ENCODE measurements at regions not wholly inside any gene's neighbourhood (a gene's known extent, or its start where the extent isn't known, plus 50 kb on each side); places are given as distances from the start of the nearest gene placed in this dataset.

GRCh38 chr2:122384768-122385333, 629.4 kb downstream of the TSN start:
- H3K9me3 ChIP-seq (replicated peaks in 1 of 2; ENCODE audit: control insufficient read depth in 2 of 2, insufficient read depth in 1 of 2, low read depth in 1 of 2, low read length in 2 of 2): no peaks in the 10 kb centered on the region
- no peak overlapping the region for H2AFZ ChIP-seq (ENCODE audit: low read length)
- no peak overlapping the region for H3K9ac ChIP-seq (ENCODE audit: low read depth, low read length, poor library complexity)
- WGBS, 2 donors (ENCODE audit: extremely low coverage in 2 of 2, insufficient read length in 2 of 2, insufficient replicate concordance in 1 of 2): no CpG with 5 or more reads among the region's 4 CpGs
- H2BK12ac ChIP-seq (ENCODE audit: low read length): no peak overlapping the region
- H3K4me3 ChIP-seq (ENCODE audit: low read length in 2 of 2): no peak overlapping the region
- no peak overlapping the region for H4K91ac ChIP-seq (ENCODE audit: low read depth, low read length, poor library complexity)
- H2BK15ac ChIP-seq (ENCODE audit: low read length): no peak overlapping the region
- no peak overlapping the region for H3K4me2 ChIP-seq (ENCODE audit: insufficient read depth, low read length, poor library complexity, severe bottlenecking)
- H3K4ac ChIP-seq (ENCODE audit: low read length): no peak overlapping the region
- H3K27ac ChIP-seq (replicated peaks; ENCODE audit: low read length): no peak overlapping the region
- no peak overlapping the region for H4K8ac ChIP-seq (ENCODE audit: low read depth, low read length)
- H3K18ac ChIP-seq (ENCODE audit: low read length): no peak overlapping the region
- H3K4me1 ChIP-seq (ENCODE audit: control insufficient read depth in 2 of 2, insufficient read depth in 1 of 2, low read depth in 1 of 2, low read length in 2 of 2): no peaks in the 10 kb centered on the region
- no peak overlapping the region for H3K14ac ChIP-seq (ENCODE audit: low read length)
- DNase-seq (ENCODE audit: low spot score): no peak
- H3K36me3 ChIP-seq (replicated peaks in 1 of 2; ENCODE audit: control insufficient read depth in 2 of 2, insufficient read depth in 2 of 2, low read length in 2 of 2): no peaks in the 10 kb centered on the region
- no peaks in the 10 kb centered on the region for H3K79me1 ChIP-seq (ENCODE audit: low read depth, low read length)
- H2BK5ac ChIP-seq (ENCODE audit: low read length): no peak overlapping the region
- H2AK5ac ChIP-seq (ENCODE audit: low read depth, low read length): no peak overlapping the region
- H3K23ac ChIP-seq (ENCODE audit: low read depth, low read length, poor library complexity): no peak overlapping the region
- no peak overlapping the region for H2BK120ac ChIP-seq (ENCODE audit: low read depth, low read length)
- no peaks in the 10 kb centered on the region for H3K27me3 ChIP-seq (ENCODE audit: control insufficient read depth in 3 of 3, insufficient read depth in 3 of 3, low read depth in 1 of 3, low read length in 3 of 3)

DNA sequence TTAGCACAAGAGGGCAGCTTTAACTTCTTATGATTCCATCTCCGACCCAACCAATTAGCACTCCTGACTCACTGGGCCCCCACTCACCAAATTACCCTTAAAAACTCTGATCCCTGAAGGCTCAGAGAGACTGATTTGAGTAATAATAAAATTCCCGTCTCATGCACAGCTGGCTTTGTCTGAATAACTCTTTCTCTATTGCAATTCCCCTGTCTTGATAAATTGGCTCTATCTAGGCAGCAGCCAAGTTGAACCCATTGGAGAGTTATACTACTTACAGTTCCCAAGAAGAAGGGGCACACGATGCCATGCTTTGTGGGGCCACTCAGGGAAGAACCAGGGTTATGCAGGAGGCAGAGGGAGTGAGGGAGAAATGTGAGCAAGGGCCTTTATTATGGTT, 632.8 kb downstream of the TSN start:
- H3K4me2 ChIP-seq (ENCODE audit: insufficient read depth, low read length, poor library complexity, severe bottlenecking): no peak overlapping the region

DNA sequence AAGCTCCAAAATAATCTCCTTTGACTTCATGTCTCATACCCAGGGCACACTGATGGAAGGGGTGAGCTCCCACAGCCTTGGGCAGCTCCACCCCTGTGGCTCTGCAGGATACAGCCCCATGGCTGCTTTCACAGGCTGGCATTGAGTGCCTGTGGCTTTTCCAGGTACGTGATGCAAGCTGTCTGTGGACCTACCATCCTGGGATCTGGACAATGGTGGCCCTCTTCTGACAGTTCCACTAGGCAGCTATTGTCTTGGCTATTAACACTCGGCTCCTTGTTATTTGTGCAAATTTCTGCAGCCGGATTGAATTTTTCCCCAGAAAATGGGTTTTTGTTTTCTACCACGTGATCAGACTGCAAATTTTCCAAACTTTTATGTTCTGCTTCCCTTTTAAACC, 634.2 kb downstream of the TSN start:
- H2AK5ac ChIP-seq (ENCODE audit: low read depth, low read length): no peak overlapping the region

More for the DNA sequence above, 632.8 kb downstream of the TSN start:
- no peak overlapping the region for H4K8ac ChIP-seq (ENCODE audit: low read depth, low read length)
- no peak overlapping the region for H3K14ac ChIP-seq (ENCODE audit: low read length)
- H2BK15ac ChIP-seq (ENCODE audit: low read length): no peak overlapping the region
- H3K23ac ChIP-seq (ENCODE audit: low read depth, low read length, poor library complexity): no peak overlapping the region
- H2AFZ ChIP-seq (ENCODE audit: low read length): no peak overlapping the region
- no peak overlapping the region for H3K18ac ChIP-seq (ENCODE audit: low read length)
- no peaks in the 10 kb centered on the region for H3K9me3 ChIP-seq (replicated peaks in 1 of 2; ENCODE audit: control insufficient read depth in 2 of 2, insufficient read depth in 1 of 2, low read depth in 1 of 2, low read length in 2 of 2)
- no peaks in the 10 kb centered on the region for H3K36me3 ChIP-seq (replicated peaks in 1 of 2; ENCODE audit: control insufficient read depth in 2 of 2, insufficient read depth in 2 of 2, low read length in 2 of 2)
- no peak overlapping the region for H3K27ac ChIP-seq (replicated peaks; ENCODE audit: low read length)
- H3K27me3 ChIP-seq (ENCODE audit: control insufficient read depth in 3 of 3, insufficient read depth in 3 of 3, low read depth in 1 of 3, low read length in 3 of 3): no peaks in the 10 kb centered on the region
- no peak overlapping the region for H2AK5ac ChIP-seq (ENCODE audit: low read depth, low read length)
- no peak overlapping the region for H3K4ac ChIP-seq (ENCODE audit: low read length)
- no CpG with 5 or more reads among the region's 3 CpGs for WGBS, 2 donors (ENCODE audit: extremely low coverage in 2 of 2, insufficient read length in 2 of 2, insufficient replicate concordance in 1 of 2)
- no peaks in the 10 kb centered on the region for H3K79me1 ChIP-seq (ENCODE audit: low read depth, low read length)
- H2BK5ac ChIP-seq (ENCODE audit: low read length): no peak overlapping the region
- no peak overlapping the region for H3K9ac ChIP-seq (ENCODE audit: low read depth, low read length, poor library complexity)
- H2BK120ac ChIP-seq (ENCODE audit: low read depth, low read length): no peak overlapping the region
- H3K4me1 ChIP-seq (ENCODE audit: control insufficient read depth in 2 of 2, insufficient read depth in 1 of 2, low read depth in 1 of 2, low read length in 2 of 2): no peaks in the 10 kb centered on the region
- no peak overlapping the region for H2BK12ac ChIP-seq (ENCODE audit: low read length)
- H3K4me3 ChIP-seq (ENCODE audit: low read length in 2 of 2): no peak overlapping the region
- DNase-seq (ENCODE audit: low spot score): no peak
- no peak overlapping the region for H4K91ac ChIP-seq (ENCODE audit: low read depth, low read length, poor library complexity)

GRCh38 chr2:122390406-122390805, 635.0 kb downstream of the TSN start:
- Histone ChIP-seq H3K36me3 (replicated peaks in 1 of 2; ENCODE audit: control insufficient read depth in 2 of 2, insufficient read depth in 2 of 2, low read length in 2 of 2) (no peaks in the 10 kb centered on the region), H2BK5ac (ENCODE audit: low read length) (no peak overlapping the region)

More for the DNA sequence above, 634.2 kb downstream of the TSN start:
- no peaks in the 10 kb centered on the region for H3K27me3 ChIP-seq (ENCODE audit: control insufficient read depth in 3 of 3, insufficient read depth in 3 of 3, low read depth in 1 of 3, low read length in 3 of 3)
- no peak overlapping the region for H2BK5ac ChIP-seq (ENCODE audit: low read length)
- no peak overlapping the region for H4K91ac ChIP-seq (ENCODE audit: low read depth, low read length, poor library complexity)
- H3K18ac ChIP-seq (ENCODE audit: low read length): no peak overlapping the region
- H3K27ac ChIP-seq (replicated peaks; ENCODE audit: low read length): no peak overlapping the region
- H3K4me2 ChIP-seq (ENCODE audit: insufficient read depth, low read length, poor library complexity, severe bottlenecking): no peak overlapping the region
- DNase-seq (ENCODE audit: low spot score): no peak
- H3K4ac ChIP-seq (ENCODE audit: low read length): no peak overlapping the region
- no peaks in the 10 kb centered on the region for H3K36me3 ChIP-seq (replicated peaks in 1 of 2; ENCODE audit: control insufficient read depth in 2 of 2, insufficient read depth in 2 of 2, low read length in 2 of 2)
- H3K23ac ChIP-seq (ENCODE audit: low read depth, low read length, poor library complexity): no peak overlapping the region
- no peak overlapping the region for H2BK120ac ChIP-seq (ENCODE audit: low read depth, low read length)
- no peak overlapping the region for H3K14ac ChIP-seq (ENCODE audit: low read length)
- no peak overlapping the region for H2AFZ ChIP-seq (ENCODE audit: low read length)
- no peak overlapping the region for H2BK12ac ChIP-seq (ENCODE audit: low read length)
- no peaks in the 10 kb centered on the region for H3K79me1 ChIP-seq (ENCODE audit: low read depth, low read length)
- no peak overlapping the region for H3K4me3 ChIP-seq (ENCODE audit: low read length in 2 of 2)
- no peaks in the 10 kb centered on the region for H3K4me1 ChIP-seq (ENCODE audit: control insufficient read depth in 2 of 2, insufficient read depth in 1 of 2, low read depth in 1 of 2, low read length in 2 of 2)
- H3K9ac ChIP-seq (ENCODE audit: low read depth, low read length, poor library complexity): no peak overlapping the region
- no peaks in the 10 kb centered on the region for H3K9me3 ChIP-seq (replicated peaks in 1 of 2; ENCODE audit: control insufficient read depth in 2 of 2, insufficient read depth in 1 of 2, low read depth in 1 of 2, low read length in 2 of 2)
- WGBS, 2 donors (ENCODE audit: extremely low coverage in 2 of 2, insufficient read length in 2 of 2, insufficient replicate concordance in 1 of 2): no CpG with 5 or more reads among the region's 4 CpGs
- no peak overlapping the region for H2BK15ac ChIP-seq (ENCODE audit: low read length)
- no peak overlapping the region for H4K8ac ChIP-seq (ENCODE audit: low read depth, low read length)

More at GRCh38 chr2:122390406-122390805, 635.0 kb downstream of the TSN start:
- Histone ChIP-seq H3K27ac (replicated peaks; ENCODE audit: low read length) (no peak overlapping the region), H4K8ac (ENCODE audit: low read depth, low read length) (no peak overlapping the region), H3K14ac (ENCODE audit: low read length) (no peak overlapping the region), H3K9ac (ENCODE audit: low read depth, low read length, poor library complexity) (no peak overlapping the region), H3K18ac (ENCODE audit: low read length) (no peak overlapping the region), H2AK5ac (ENCODE audit: low read depth, low read length) (no peak overlapping the region), H4K91ac (ENCODE audit: low read depth, low read length, poor library complexity) (no peak overlapping the region), H2BK15ac (ENCODE audit: low read length) (no peak overlapping the region), H3K4me1 (ENCODE audit: control insufficient read depth in 2 of 2, insufficient read depth in 1 of 2, low read depth in 1 of 2, low read length in 2 of 2) (no peaks in the 10 kb centered on the region), H2BK120ac (ENCODE audit: low read depth, low read length) (no peak overlapping the region), H3K79me1 (ENCODE audit: low read depth, low read length) (no peaks in the 10 kb centered on the region), H3K23ac (ENCODE audit: low read depth, low read length, poor library complexity) (no peak overlapping the region), H3K4me2 (ENCODE audit: insufficient read depth, low read length, poor library complexity, severe bottlenecking) (no peak overlapping the region), H3K4me3 (ENCODE audit: low read length in 2 of 2) (no peak overlapping the region), H2BK12ac (ENCODE audit: low read length) (no peak overlapping the region), H3K9me3 (replicated peaks in 1 of 2; ENCODE audit: control insufficient read depth in 2 of 2, insufficient read depth in 1 of 2, low read depth in 1 of 2, low read length in 2 of 2) (no peaks in the 10 kb centered on the region), H3K4ac (ENCODE audit: low read length) (no peak overlapping the region), H3K27me3 (ENCODE audit: control insufficient read depth in 3 of 3, insufficient read depth in 3 of 3, low read depth in 1 of 3, low read length in 3 of 3) (no peaks in the 10 kb centered on the region), H2AFZ (ENCODE audit: low read length) (no peak overlapping the region)
- no peak for DNase-seq (ENCODE audit: low spot score)
- no CpG with 5 or more reads among the region's 1 CpG for WGBS, 2 donors (ENCODE audit: extremely low coverage in 2 of 2, insufficient read length in 2 of 2, insufficient replicate concordance in 1 of 2)

All from neuronal stem cell (in vitro differentiated cells).